CD4-positive, alpha-beta T cell (primary cell): ENCODE measurements at regions not wholly inside any gene's neighbourhood (a gene's known extent, or its start where the extent isn't known, plus 50 kb on each side); places are given as distances from the start of the nearest gene placed in this dataset.

Experiments
- ATAC-seq: fragments of 200-7000 bp; cut with Tn5 transposase; one replicate; pipeline ENCODE4 v1.10.0; 2022; ENCODE audit warnings: mild to moderate bottlenecking; ENCODE audit not compliant: poor library complexity
- CTCF ChIA-PET: fragments of 350-600 bp; sonication (Branson Sonifier 250); formaldehyde crosslinking; loops from one replicate; lab custom pipeline; 2021; ENCODE audit warnings: antibody characterized with exemption, inconsistent platforms; lab: Charles Lee
- POLR2A ChIA-PET: fragments of 350-600 bp; sonication (Branson Sonifier 250); formaldehyde crosslinking; loops from one replicate; lab custom pipeline; 2021; ENCODE audit warnings: antibody characterized with exemption, inconsistent platforms; lab: Charles Lee
- DNase-seq, 14 experiments: peaks; one replicate each; pipeline ENCODE4 v3.0.0-alpha.2; 2013 to 2020; ENCODE audit warnings: mixed read lengths in 2 of 14
- H3K27ac ChIP-seq, 2 donors: one replicate each; pipeline versions ENCODE4 v1.5.1 to v1.7.0; 2013; ENCODE audit warnings: low read length in 2 of 2, low read depth in 1 of 2, mild to moderate bottlenecking in 1 of 2
- H3K27me3 ChIP-seq, 2 experiments: 1 replicate in 1 of 2; 2 replicates in 1 of 2; pipeline versions ENCODE4 v1.6.1 to v1.7.0; 2013; ENCODE audit warnings: low read length in 2 of 2, control low read depth in 1 of 2, mild to moderate bottlenecking in 1 of 2, moderate library complexity in 1 of 2; ENCODE audit not compliant: insufficient read depth in 2 of 2, control insufficient read depth in 1 of 2
- H3K36me3 ChIP-seq: one replicate; pipeline ENCODE4 v1.6.1; 2013; ENCODE audit warnings: low read length, control low read depth; ENCODE audit not compliant: insufficient read depth
- H3K4me1 ChIP-seq: one replicate; pipeline ENCODE4 v1.6.1; 2013; ENCODE audit warnings: low read length, control low read depth; ENCODE audit not compliant: insufficient read depth
- H3K4me3 ChIP-seq: one replicate; pipeline ENCODE4 v1.5.1; 2013; ENCODE audit warnings: mild to moderate bottlenecking, low read length, moderate library complexity
- H3K9me3 ChIP-seq, 2 experiments: 1 replicate in 1 of 2; 2 replicates in 1 of 2; pipeline versions ENCODE4 v1.6.1 to v1.7.0; 2013; ENCODE audit warnings: low read length in 2 of 2, mild to moderate bottlenecking in 2 of 2, control low read depth in 1 of 2, moderate library complexity in 1 of 2; ENCODE audit not compliant: control insufficient read depth in 1 of 2, insufficient read depth in 1 of 2
- H3K27ac Mint-ChIP-seq: one replicate; pipeline ENCODE4 v1.8.0; 2020; ENCODE audit warnings: mixed read lengths
- H3K27me3 Mint-ChIP-seq: one replicate; pipeline ENCODE4 v1.8.0; 2021; ENCODE audit warnings: mixed read lengths
- H3K36me3 Mint-ChIP-seq: one replicate; pipeline ENCODE4 v1.8.0; 2021; ENCODE audit warnings: low read depth, mixed read lengths
- H3K4me1 Mint-ChIP-seq: one replicate; pipeline ENCODE4 v1.8.0; 2021; ENCODE audit warnings: low read depth, mixed read lengths
- H3K4me3 Mint-ChIP-seq: one replicate; pipeline ENCODE4 v1.8.0; 2020; ENCODE audit warnings: mild to moderate bottlenecking, mixed read lengths
- H3K9me3 Mint-ChIP-seq: one replicate; pipeline ENCODE4 v1.8.0; 2020; ENCODE audit warnings: mixed read lengths
- CTCF ChIP-seq: fragments of 200-600 bp; IDR thresholded peaks from one replicate; pipeline ENCODE4 v1.8.0; 2022; ENCODE audit warnings: antibody characterized with exemption, mild to moderate bottlenecking
- intact Hi-C, 2 experiments: fragments of 100-400 bp; cut with DNase I in 1 of 2; cut with micrococcal nuclease in 1 of 2; formaldehyde crosslinking; loops; one replicate each; pipeline versions ENCODE4 v1.15.1 to v1.9.0; 2023 to 2025; cut with DNase I, micrococcal nuclease

GRCh38 chr11:101807531-101807930, 107.3 kb upstream of the CEP126 start:
- Histone ChIP-seq H3K27ac (no peak overlapping the region), H3K9me3 (no peaks in the 10 kb centered on the region), H3K4me3 (no peak overlapping the region), H3K4me1 (no peaks in the 10 kb centered on the region), H3K27me3 (no peaks in the 10 kb centered on the region), H3K36me3 (no peaks in the 10 kb centered on the region)
- POLR2A ChIA-PET: no interaction called here
- CTCF ChIA-PET: no interaction called here
- Mint-ChIP-seq H3K9me3 (peaks cover 2% of the 10 kb centered on the region), H3K27me3 (no peaks in the 10 kb centered on the region), H3K36me3 (no peaks in the 10 kb centered on the region), H3K4me3 (no peak overlapping the region), H3K4me1 (no peaks in the 10 kb centered on the region), H3K27ac (no peak overlapping the region)
- DNase-seq (no peak), ATAC-seq (no peak)
- no peak for TF ChIP-seq CTCF
- intact Hi-C loops: no loop called here

- no peak overlapping the region for H3K4me3 ChIP-seq
- no peaks in the 10 kb centered on the region for H3K27me3 ChIP-seq
- POLR2A ChIA-PET: no interaction called here
- H3K9me3 ChIP-seq: no peaks in the 10 kb centered on the region
- H3K27ac ChIP-seq: no peak overlapping the region
- Mint-ChIP-seq H3K27ac (no peak overlapping the region), H3K4me1 (no peaks in the 10 kb centered on the region), H3K9me3 (peaks cover 10% of the 10 kb centered on the region), H3K4me3 (no peak overlapping the region), H3K27me3 (no peaks in the 10 kb centered on the region), H3K36me3 (no peaks in the 10 kb centered on the region)
- TF ChIP-seq CTCF: no peak
- no peaks in the 10 kb centered on the region for H3K4me1 ChIP-seq
- ATAC-seq: no peak
- no peaks in the 10 kb centered on the region for H3K36me3 ChIP-seq
- DNase-seq: no peak
- CTCF ChIA-PET: no interaction called here
- intact Hi-C loops: no loop called here
Measured at GRCh38 chr11:101803651-101804050, 111.2 kb upstream of the CEP126 start.

GRCh38 chr11:101797335-101797734, 117.5 kb upstream of the CEP126 start:
- Histone ChIP-seq H3K9me3 (no peaks in the 10 kb centered on the region), H3K27me3 (no peaks in the 10 kb centered on the region), H3K27ac (no peak overlapping the region), H3K36me3 (no peaks in the 10 kb centered on the region), H3K4me1 (no peaks in the 10 kb centered on the region), H3K4me3 (no peak overlapping the region)
- DNase-seq (no peak), ATAC-seq (no peak)
- no peaks in the 10 kb centered on the region for H3K36me3 Mint-ChIP-seq
- H3K4me3 Mint-ChIP-seq: no peak overlapping the region
- intact Hi-C loops: no loop called here
- no peaks in the 10 kb centered on the region for H3K4me1 Mint-ChIP-seq
- ChIA-PET CTCF (no interaction called here), POLR2A (no interaction called here)
- peaks cover 9% of the 10 kb centered on the region for H3K9me3 Mint-ChIP-seq
- no peaks in the 10 kb centered on the region for H3K27me3 Mint-ChIP-seq
- TF ChIP-seq CTCF: no peak
- H3K27ac Mint-ChIP-seq: no peak overlapping the region
